ENCODE measurements at regions not wholly inside any gene's neighbourhood (a gene's known extent, or its start where the extent isn't known, plus 50 kb on each side); places are given as distances from the start of the nearest gene placed in this dataset.
"Not testable (repeated sequence)": the region's sequence is repeated elsewhere in the genome, so short reads cannot be mapped to it uniquely, and the experiment has no call there.

GRCh38 chr7:32648408-32649156, 153.3 kb downstream of the AVL9 start:
- no peak for DNase-seq (ENCODE audit: low read depth in 3 of 3)

GRCh38 chr7:32645255-32645654, 150.0 kb downstream of the AVL9 start:
- DNase-seq (ENCODE audit: low read depth in 3 of 3): not testable (repeated sequence)

GRCh38 chr7:32643194-32643593, 147.9 kb downstream of the AVL9 start:
- no peak for DNase-seq (ENCODE audit: low read depth in 3 of 3)

DNA sequence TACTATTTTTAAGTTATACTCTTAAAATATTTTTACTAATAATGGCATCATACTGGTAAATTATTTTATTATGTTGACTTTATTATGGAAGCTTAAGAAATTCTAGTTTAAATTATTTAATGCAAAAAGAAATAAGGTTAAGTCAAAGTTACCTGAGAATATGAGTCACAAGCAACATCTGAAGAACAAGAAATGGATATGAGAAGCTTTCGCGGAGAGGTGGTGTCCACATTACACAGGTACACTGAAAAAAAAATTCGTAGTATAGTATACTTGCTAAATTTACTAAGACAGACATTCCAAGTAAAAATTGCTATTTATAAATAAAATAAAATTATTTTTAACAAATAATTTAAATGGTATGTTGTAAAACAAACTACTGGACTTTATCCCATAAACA, 143.8 kb downstream of the AVL9 start:
- no peak for DNase-seq (ENCODE audit: low read depth in 3 of 3)

DNA sequence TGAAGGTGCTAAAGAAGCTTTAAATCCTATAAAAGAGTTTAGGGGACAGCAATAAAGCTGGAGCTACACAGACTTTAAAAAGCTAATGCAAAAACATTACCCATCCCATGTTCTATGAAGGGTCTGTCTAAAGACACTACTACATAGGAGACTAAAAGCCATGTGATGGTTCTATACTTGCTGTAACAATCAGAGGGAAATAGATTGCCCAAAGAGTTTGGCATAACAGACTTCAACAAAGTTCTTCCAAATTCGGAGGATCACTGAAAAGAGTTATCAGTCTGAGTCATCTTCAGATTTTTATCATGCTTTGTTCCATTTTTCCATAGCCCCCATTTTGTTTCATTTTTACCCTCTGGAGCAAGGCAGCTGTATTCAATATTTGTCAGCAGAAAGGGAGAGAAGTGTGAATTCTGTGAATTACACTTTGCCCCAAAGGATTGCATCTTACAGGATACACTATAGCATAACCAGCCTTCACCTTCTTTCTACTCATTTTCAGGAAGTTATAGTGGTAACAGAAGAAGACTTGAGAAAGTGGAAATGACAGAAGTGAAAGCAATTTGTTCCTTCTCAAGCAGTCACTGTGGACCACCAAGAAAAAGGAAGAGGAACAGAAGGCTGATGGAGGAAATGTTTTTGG, 143.3 kb downstream of the AVL9 start:
- DNase-seq (ENCODE audit: low read depth in 3 of 3): not testable (repeated sequence)

Measured in stimulated activated CD4-positive, alpha-beta T cell treated with anti-CD3 and anti-CD28 coated beads, TNF-alpha, amount 100 ng/mL, for 4 hours (primary cell).